ENCODE measurements at regions not wholly inside any gene's neighbourhood (a gene's known extent, or its start where the extent isn't known, plus 50 kb on each side); places are given as distances from the start of the nearest gene placed in this dataset.

GRCh38 chr4:18445110-18445509 lies 423.6 kb upstream of the LCORL start:
- Histone ChIP-seq H3K27ac (replicated peaks) (no peak overlapping the region), H3K4me3 (replicated peaks; ENCODE audit: insufficient read depth, low read length) (no peak overlapping the region), H3K27me3 (ENCODE audit: insufficient read depth, poor library complexity, severe bottlenecking) (no peaks in the 10 kb centered on the region)
- no peak for DNase-seq (ENCODE audit: low read depth in 1 of 2, low spot score in 1 of 2)
- TF ChIP-seq CTCF (IDR thresholded peaks at IDR 0.05; ENCODE audit: insufficient read depth, low read length) (no peak), SPI1 (IDR thresholded peaks at IDR 0.05; ENCODE audit: borderline replicate concordance, low read depth) (no peak), POLR2AphosphoS5 (IDR thresholded peaks at IDR 0.05; ENCODE audit: low read depth) (no peak), GABPA (IDR thresholded peaks at IDR 0.05; ENCODE audit: low read depth) (no peak)
- TF ChIP-seq, protein P1, sequence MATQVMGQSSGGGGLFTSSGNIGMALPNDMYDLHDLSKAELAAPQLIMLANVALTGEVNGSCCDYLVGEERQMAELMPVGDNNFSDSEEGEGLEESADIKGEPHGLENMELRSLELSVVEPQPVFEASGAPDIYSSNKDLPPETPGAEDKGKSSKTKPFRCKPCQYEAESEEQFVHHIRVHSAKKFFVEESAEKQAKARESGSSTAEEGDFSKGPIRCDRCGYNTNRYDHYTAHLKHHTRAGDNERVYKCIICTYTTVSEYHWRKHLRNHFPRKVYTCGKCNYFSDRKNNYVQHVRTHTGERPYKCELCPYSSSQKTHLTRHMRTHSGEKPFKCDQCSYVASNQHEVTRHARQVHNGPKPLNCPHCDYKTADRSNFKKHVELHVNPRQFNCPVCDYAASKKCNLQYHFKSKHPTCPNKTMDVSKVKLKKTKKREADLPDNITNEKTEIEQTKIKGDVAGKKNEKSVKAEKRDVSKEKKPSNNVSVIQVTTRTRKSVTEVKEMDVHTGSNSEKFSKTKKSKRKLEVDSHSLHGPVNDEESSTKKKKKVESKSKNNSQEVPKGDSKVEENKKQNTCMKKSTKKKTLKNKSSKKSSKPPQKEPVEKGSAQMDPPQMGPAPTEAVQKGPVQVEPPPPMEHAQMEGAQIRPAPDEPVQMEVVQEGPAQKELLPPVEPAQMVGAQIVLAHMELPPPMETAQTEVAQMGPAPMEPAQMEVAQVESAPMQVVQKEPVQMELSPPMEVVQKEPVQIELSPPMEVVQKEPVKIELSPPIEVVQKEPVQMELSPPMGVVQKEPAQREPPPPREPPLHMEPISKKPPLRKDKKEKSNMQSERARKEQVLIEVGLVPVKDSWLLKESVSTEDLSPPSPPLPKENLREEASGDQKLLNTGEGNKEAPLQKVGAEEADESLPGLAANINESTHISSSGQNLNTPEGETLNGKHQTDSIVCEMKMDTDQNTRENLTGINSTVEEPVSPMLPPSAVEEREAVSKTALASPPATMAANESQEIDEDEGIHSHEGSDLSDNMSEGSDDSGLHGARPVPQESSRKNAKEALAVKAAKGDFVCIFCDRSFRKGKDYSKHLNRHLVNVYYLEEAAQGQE (IDR thresholded peaks at IDR 0.05; ENCODE audit: insufficient replicate concordance, low read depth), result no peak

DNA sequence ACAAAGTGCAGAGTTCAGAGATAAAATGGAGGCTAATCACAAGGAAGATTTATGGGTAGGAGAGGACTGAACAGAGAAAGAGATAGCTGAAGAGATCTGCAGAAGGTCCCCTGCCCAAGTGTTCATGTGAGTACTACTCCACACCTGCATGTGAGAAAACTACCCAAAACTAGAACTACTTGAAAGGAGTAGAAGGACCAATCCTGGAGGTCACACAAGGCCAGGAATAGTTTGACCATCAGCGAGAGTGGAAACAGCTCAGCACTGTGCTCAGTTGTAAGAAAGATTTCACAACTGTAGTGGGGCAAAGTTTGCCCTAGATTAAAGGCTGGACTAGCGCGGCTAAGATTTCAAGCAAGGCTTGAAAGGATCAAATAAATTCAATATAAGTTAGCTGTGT lies 422.7 kb upstream of the LCORL start:
- TF ChIP-seq CTCF (IDR thresholded peaks at IDR 0.05; ENCODE audit: insufficient read depth, low read length) (no peak), GABPA (IDR thresholded peaks at IDR 0.05; ENCODE audit: low read depth) (no peak), SPI1 (IDR thresholded peaks at IDR 0.05; ENCODE audit: borderline replicate concordance, low read depth) (no peak), POLR2AphosphoS5 (IDR thresholded peaks at IDR 0.05; ENCODE audit: low read depth) (no peak)
- TF ChIP-seq, protein P1 (IDR thresholded peaks at IDR 0.05; ENCODE audit: insufficient replicate concordance, low read depth), result no peak
- no peaks in the 10 kb centered on the region for H3K27me3 ChIP-seq (ENCODE audit: insufficient read depth, poor library complexity, severe bottlenecking)
- H3K4me3 ChIP-seq (replicated peaks; ENCODE audit: insufficient read depth, low read length), result no peak overlapping the region
- H3K27ac ChIP-seq (replicated peaks), result no peak overlapping the region
- DNase-seq (ENCODE audit: low read depth in 1 of 2, low spot score in 1 of 2), result no peak

GRCh38 chr4:18442957-18443356 lies 421.4 kb upstream of the LCORL start:
- no peaks in the 10 kb centered on the region for H3K27me3 ChIP-seq (ENCODE audit: insufficient read depth, poor library complexity, severe bottlenecking)
- no peak for DNase-seq (ENCODE audit: low read depth in 1 of 2, low spot score in 1 of 2)
- H3K27ac ChIP-seq (replicated peaks), result no peak overlapping the region
- TF ChIP-seq, protein P1 (IDR thresholded peaks at IDR 0.05; ENCODE audit: insufficient replicate concordance, low read depth), result no peak
- TF ChIP-seq GABPA (IDR thresholded peaks at IDR 0.05; ENCODE audit: low read depth) (no peak), SPI1 (IDR thresholded peaks at IDR 0.05; ENCODE audit: borderline replicate concordance, low read depth) (no peak), POLR2AphosphoS5 (IDR thresholded peaks at IDR 0.05; ENCODE audit: low read depth) (no peak), CTCF (IDR thresholded peaks at IDR 0.05; ENCODE audit: insufficient read depth, low read length) (no peak)
- no peak overlapping the region for H3K4me3 ChIP-seq (replicated peaks; ENCODE audit: insufficient read depth, low read length)

Data from HL-60 (cell line).